GM12875 (cell line): ENCODE measurements at regions not wholly inside any gene's neighbourhood (a gene's known extent, or its start where the extent isn't known, plus 50 kb on each side); places are given as distances from the start of the nearest gene placed in this dataset.

Experiments used
- H3K4me3 ChIP-seq: one replicate; pipeline ENCODE4 v1.5.1; 2011; ENCODE audit warnings: low read depth, low read length, control low read depth
- CTCF ChIP-seq: IDR thresholded peaks from 2 replicates; pipeline ENCODE4 v1.5.1; 2011; ENCODE audit warnings: low read depth, mild to moderate bottlenecking, control low read depth, inconsistent platforms, low read length, moderate library complexity, borderline replicate concordance; ENCODE audit not compliant: insufficient read depth

- no peak for TF ChIP-seq CTCF
- H3K4me3 ChIP-seq: no peak overlapping the region
Measured at GRCh38 chr10:113297226-113297625, 255.6 kb upstream of the HABP2 start.

GRCh38 chr10:113298616-113299015, 254.2 kb upstream of the HABP2 start:
- no peak for TF ChIP-seq CTCF
- H3K4me3 ChIP-seq: no peak overlapping the region

- no peak for TF ChIP-seq CTCF
- no peak overlapping the region for H3K4me3 ChIP-seq
Measured at GRCh38 chr10:113300201-113300600, 252.7 kb upstream of the HABP2 start.

- H3K4me3 ChIP-seq: no peak overlapping the region
- no peak for TF ChIP-seq CTCF
Measured at GRCh38 chr10:113300617-113301016, 252.2 kb upstream of the HABP2 start.

- H3K4me3 ChIP-seq: no peak overlapping the region
- TF ChIP-seq CTCF: no peak
Measured at GRCh38 chr10:113301342-113301984, 251.4 kb upstream of the HABP2 start.

- no peak overlapping the region for H3K4me3 ChIP-seq
- no peak for TF ChIP-seq CTCF
Measured at GRCh38 chr10:113302062-113302461, 250.8 kb upstream of the HABP2 start.

GRCh38 chr10:113303544-113304146, 249.2 kb upstream of the HABP2 start:
- H3K4me3 ChIP-seq: no peak overlapping the region
- no peak for TF ChIP-seq CTCF
